GM19025 (cell line): ENCODE measurements at regions not wholly inside any gene's neighbourhood (a gene's known extent, or its start where the extent isn't known, plus 50 kb on each side); places are given as distances from the start of the nearest gene placed in this dataset.
A peak's percentile ranks its signal among the peaks of the same experiment; 100 is the strongest.

Source experiments
- ATAC-seq: cut with Tn5 transposase; IDR thresholded peaks from one replicate; pipeline ENCODE4 v1.9.1; 2021; ENCODE audit warnings: mild to moderate bottlenecking, low read depth, moderate library complexity; ENCODE audit not compliant: unreplicated experiment

DNA sequence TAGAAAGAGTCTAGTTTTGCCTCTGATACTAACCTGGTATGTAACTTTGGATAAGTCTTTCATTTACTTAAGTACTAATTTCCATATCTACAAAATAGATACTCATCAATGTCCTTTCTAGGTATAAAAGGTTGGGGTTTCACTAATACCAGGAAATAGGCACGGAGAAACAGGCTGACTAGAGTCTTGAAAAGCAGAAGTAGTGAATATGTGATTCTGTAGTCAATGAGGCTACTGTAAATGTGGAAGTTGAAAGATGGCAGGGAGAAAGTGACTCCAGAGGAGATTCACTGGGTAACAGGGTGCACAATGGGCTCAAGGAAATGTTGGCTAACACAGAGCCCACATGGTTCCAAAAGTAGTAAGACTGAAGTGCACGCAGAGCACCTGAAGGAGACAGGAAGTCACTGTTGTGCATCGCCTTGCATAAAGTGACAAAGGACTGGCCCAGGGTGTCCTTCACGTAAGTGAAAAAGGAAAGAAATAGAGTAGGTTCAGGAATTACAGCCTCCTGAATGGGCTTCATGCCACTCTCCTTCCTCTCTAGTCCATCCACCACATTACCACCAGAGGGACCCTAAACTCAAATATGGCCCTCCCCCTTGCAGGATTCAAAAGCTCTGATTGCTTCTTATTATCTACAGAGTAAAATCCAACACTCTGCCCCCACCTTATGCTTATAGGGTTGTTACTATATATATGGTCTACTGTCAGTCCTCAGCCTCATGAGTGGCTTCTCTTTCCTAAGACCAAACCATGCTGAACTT is 288.0 kb upstream of the SMARCA2 start:
- ATAC-seq: no peak

DNA sequence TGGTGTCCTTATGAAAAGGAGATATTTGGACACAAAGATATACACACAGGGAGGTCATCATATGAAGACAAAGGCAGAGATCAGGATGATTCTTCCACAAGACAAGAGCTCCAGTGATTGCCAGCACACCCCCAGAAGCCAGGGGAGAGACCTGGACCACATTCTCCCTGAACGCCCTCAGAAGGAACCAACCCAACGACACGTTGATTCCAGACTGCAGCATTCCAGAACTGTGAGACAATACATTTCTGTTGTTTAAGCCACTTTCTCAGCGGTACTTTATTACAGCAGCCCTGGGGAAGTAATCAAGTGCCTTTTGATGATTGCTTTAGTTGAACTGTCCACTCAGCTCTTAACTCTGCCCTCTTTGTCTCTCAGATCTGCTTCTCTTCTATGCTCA is 285.5 kb upstream of the SMARCA2 start:
- ATAC-seq: no peak

DNA sequence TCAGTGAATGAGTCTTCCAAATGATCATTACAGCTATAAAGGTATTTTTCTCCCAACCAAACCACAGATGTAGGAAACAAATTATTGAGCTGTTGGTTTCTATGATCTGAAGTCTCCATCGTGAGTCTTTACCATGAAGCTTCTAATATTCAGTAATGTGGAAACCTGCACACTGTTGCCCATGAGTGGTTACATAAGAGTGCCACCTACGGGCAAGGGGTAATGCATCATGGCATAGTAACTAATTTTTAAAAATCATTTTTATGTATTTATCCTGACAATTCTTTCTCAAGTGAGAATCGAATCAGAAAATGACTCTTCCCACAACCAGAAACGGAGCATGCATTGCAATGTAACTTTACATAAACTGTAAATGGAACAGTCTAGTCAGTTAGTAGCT is 282.5 kb upstream of the SMARCA2 start:
- no peak for ATAC-seq

DNA sequence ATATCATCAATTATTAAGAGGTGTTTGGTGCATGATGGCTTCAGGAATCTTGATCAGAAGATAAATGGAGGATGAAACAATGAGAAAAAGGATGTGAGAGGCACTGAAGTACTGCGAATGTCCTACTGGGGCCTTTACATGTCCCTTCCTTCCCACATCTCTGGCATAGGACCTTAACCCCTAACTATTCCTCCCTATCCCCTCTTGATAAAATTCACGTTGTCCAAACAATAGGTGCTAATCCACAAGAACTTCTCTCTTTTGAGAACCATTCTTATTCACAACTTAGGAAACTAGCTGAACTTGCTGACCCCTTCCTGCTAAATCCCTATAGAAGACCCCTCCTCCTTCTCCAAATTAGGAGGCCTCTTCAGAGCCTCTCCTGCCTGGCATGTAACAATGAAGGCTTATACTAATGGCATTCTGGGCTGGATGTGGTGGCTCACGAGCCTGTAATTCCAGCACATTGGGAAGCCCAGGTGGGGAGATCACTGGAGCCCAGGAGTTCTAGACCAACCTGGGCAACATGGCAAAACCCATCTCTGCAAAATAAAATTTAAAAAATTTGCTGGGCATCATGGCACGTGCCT is 276.5 kb upstream of the SMARCA2 start:
- ATAC-seq: no peak

DNA sequence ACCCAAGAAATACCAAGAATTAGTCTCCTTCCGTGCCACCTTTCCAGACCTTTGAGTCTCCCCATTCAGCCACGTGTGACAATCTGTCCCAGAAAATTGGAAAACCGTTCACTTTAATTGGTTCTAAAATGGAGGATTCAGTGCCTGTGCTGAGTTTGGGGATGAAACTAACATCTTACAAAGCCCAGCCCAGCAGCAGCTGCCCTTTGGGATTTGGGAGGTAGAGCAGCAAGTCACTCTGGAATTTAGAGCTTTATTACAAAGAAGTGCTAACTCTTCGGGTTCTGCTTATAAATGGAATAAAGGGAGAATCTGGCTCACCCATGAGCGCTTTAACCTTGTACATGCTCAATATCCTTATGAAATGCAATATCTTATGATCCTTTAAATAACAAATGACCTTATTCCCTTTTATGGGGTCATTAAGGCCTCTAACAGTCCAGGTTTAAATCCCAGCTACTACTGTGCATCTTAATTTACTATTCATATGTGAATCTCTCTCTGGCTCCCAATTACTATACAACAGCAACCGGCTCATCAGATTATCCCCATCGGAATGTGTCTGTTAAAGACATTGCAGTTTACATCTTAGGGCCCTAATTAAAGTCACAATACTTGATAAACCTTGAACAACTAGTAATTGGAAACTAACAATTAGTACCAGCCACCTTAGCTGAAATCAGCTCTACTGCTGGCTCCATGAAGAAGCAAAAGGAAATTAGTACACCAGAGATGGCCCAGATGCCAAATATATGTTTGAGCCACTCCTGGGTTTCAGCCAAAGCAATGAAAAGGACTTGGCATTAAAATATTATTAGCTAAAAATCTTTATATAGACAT is 271.8 kb upstream of the SMARCA2 start:
- ATAC-seq: no peak

DNA sequence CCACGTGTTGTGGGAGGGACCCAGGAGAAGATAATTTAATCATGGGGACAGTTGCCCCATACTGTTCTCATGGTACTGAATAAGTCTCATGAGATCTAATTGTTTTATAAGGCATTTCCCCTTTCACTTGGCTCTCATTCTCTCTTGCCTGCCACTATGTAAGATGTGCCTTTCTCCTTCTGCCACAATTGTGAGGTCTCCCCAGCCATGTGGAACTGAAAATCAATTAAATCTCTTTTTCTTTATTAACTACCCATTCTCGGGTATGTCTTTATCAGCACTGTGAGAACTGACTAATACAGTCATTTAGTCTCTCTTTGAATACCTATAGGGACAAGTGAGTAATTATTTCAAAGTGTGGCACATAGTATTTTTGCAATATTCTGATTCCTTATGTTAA is 269.2 kb upstream of the SMARCA2 start:
- no peak for ATAC-seq

DNA sequence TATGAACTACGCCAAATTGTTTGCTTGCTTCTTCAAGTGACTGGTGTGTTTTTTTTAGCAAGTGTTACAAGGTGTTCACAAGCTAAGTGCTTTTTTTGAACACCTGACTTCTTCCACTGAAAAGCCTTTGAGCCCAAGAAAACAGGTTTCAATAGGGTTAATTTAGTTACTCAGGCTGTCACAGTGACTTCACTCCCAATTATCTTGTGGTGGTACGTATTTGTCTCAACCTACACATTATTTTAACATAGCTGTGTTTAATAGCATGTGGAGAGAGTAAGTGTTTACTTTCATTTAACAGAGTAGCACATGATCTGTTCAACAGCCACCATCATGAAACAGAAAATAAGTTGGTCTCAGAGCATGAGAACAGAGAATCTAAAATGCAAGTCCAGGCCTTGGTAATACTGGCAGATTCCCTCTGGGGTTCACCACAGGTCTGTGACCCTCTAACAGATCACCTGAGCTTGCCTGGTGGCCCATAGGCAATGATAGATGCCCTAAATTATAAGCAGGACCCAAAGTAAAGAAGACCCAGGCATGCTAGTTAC is 267.7 kb upstream of the SMARCA2 start:
- peak; percentile 67 for ATAC-seq

DNA sequence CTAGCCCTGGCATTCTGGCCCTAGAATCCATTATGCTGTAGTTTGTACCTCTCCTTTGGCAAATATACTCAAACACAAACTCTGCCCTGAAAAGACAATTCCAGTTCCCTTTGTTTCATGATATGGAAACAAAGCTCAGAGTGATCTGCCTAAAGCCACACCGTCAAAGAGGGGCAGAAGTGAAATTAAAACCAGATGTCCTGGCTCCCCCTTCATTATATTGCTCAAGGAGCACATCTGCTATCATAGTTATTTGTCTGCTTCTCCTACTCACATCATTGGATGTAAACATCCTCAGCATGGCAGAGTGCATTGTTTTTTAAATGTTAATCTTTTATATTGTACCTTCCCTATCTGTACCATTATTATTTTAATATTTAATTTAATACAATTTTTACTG is 266.7 kb upstream of the SMARCA2 start:
- no peak for ATAC-seq

DNA sequence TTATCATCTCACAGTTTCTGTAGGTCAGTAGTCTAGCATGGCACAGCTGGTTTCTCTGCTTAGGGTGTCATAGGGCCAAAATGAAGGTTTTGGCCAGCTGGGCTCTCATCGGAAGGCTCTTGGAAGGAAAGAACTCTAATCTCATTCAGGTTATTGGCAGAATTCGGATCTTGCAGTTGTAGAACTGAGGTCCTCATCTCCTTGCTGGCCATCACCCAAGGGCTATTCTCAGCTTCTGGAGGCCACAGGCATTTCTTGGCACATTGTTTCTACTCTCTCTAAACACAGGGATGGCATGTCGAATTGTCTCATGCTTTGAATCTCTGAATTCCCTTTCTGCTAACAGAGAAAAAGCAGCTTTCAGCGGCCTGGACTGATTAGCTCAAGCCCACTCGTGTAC is 258.0 kb upstream of the SMARCA2 start:
- no peak for ATAC-seq

DNA sequence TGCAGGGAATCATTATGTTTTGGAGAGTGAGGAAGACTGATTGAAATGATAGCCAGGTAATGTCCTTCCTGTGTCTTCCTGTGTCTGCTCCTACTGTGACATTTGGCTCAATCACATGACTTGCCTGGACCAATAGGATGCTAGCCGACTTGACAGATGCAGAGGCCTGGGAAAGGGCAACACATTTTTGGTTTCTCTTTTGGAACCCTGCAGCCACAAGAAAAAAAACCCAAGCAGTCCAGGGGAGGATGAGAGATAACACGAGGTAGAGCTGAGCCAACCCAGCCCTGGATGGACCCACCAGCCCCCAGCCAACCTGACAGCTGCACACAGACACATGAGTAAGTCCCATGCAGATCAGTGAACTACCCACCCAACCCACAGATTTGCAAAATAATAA is 256.1 kb upstream of the SMARCA2 start:
- ATAC-seq: peak; percentile 96

DNA sequence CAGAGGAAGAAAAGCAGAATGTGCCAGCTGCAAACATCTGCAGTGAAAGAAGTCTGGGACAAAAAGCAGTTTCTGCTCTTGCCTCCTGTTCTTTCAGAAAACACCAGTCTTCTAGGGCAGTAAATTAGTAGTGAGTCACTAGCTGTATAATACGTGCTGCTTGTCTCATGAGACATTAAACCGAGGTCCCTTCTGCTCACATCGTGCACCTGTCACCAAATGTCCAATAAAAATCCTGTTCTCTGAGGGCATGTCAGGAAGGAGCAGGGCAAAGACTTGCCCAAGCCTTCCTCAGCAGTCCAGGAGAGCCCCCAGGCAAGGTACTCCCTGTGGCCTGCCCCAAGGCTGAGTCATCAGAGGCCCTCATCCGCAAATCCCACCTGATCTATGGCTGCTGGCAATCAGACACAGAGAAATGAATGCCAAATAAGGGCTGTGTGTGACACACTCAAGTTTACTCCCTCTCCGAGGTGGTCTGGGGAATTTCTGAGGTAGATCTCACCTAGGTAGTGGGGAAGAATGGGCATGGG is 255.3 kb upstream of the SMARCA2 start:
- ATAC-seq: no peak

DNA sequence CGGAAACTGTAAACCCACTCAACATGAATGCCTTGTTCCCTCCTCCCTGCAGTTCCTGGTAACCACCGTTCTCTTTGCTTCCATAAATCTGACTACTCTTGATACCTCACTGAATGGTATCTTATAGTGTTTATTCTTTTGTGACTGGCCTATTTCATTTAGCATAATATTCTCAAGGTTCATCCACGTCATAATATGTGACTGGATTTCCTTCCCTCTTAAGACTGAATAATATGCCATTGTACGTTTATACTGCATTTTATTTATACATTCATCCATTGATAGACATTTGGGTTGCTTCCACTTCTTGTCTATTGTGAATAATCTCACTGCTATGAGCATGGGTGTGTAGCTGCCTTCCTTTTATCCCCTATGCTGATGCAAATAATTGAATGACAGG is 253.3 kb upstream of the SMARCA2 start:
- ATAC-seq: no peak

DNA sequence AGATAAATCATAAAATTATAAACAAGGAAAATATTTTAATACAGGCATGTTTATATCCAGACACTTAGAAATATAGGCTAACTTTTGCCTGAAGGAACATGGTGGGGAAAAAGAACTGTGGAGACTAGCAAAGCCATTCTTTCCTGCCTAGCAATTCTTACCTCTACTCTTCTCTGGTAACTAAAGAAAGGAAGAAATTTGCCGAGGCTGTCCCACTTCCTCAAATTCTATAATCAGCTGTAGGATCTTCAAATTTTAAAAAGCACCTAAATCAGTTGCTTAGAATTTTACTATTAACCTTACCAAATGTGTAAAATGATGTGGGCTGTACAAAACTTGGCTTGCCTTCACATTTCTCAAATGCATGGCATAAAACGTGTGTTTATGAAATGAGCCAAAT is 249.1 kb upstream of the SMARCA2 start:
- ATAC-seq: no peak

DNA sequence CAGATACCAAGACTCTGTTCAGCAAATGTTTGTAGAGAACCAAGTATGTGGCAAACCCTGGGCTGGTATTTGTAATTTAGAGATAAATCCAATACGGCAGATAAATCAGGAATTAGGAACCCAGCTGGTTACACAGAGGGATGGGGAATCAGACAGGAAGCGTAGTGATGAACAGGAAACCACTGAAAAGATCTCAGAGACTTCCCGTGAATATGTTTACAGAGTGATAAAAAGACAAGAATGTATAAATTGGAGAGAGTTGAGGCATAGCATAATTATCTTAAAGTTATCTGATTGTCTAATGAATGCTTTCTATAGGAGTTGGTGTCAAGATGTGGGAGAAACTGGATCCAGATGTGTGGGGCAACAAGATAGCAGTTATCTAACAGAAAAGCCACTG is 246.6 kb upstream of the SMARCA2 start:
- ATAC-seq: no peak

DNA sequence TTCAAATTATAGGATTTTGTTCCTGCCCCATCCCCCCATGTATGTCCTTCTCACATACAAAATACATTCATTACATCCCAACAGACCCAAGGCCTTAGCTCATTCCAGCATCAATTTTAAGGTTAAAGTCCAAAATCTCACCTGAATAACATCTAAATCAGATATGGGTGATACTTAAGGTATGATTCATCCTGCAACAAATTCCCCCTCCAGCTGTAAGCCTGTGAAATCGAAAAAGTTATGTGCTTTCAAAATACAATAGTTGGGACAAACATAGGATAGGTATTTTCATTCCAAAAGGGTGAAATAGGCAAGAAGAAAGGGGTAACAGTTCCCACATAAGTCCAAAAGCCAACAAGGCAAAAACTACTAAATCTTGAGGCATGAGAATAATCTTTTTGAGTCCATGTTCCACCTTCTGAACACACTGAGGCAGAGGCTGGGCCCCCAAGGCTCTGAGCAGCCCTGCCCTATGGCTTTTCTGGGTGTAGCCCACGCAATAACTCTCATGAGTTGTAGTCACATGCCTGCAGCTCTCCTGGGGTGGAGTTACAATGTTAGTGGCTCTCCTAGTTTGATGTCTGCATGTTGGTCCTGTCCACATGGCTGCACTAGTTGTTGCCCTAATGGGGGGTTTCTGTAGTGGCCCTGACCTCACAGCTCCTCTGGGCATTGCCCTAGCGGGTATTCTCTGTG is 243.9 kb upstream of the SMARCA2 start:
- no peak for ATAC-seq

DNA sequence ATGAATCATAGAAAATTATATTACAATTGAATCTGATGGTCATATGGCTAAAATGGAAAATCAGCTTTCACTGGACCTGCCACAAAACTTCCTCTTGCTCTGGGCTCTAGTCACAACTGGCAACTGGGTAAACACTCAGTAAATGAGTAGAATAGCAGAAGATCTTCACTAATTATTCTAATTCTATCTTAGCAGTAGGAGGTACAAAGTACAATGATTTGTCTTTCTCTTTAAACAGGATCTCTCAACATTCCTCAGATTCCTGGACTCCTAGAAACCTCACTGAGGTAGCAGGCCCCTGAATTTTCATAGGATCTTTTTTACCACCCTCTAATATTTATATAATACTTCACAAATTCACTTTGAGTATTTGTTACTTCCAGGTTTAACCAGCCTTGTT is 239.9 kb upstream of the SMARCA2 start:
- ATAC-seq: no peak

DNA sequence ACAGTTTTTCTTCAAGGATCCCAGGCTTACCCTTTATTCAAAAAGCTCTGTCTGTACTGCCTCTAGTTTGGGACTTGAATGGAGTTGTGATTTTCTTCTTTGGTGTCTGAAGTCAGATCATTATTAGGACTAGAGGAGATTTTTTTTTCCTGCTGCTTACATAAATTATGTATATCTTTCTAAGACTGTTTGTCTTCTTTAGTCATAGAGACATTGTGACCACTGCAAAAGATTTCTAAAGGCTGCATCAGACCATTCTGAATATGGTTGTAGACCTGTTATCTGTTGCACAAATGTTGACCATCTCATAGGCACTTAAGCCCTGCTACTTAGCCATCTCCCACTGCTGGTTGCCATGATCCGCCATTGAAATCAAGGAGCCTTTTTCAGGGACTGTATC is 238.5 kb upstream of the SMARCA2 start:
- ATAC-seq: no peak

DNA sequence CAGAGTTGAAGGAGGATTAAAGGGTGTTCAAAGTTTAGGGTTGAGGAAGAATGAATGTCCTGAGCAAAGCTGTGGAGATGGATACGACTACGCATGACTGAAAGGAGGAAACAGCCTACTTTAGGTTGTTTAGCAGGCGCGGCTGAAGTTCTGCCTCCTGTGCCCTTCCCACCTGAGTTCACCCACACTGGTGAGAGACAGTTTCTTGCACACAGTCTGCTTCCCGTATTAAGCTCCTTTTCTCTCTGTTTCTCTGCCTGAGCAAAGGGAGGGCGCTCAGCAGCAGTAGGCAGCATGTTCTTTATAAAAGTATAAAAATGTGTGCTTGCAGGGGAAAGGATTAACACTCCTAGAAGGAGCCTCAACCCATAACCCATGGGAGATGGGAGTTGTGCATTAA is 224.0 kb upstream of the SMARCA2 start:
- ATAC-seq: no peak

DNA sequence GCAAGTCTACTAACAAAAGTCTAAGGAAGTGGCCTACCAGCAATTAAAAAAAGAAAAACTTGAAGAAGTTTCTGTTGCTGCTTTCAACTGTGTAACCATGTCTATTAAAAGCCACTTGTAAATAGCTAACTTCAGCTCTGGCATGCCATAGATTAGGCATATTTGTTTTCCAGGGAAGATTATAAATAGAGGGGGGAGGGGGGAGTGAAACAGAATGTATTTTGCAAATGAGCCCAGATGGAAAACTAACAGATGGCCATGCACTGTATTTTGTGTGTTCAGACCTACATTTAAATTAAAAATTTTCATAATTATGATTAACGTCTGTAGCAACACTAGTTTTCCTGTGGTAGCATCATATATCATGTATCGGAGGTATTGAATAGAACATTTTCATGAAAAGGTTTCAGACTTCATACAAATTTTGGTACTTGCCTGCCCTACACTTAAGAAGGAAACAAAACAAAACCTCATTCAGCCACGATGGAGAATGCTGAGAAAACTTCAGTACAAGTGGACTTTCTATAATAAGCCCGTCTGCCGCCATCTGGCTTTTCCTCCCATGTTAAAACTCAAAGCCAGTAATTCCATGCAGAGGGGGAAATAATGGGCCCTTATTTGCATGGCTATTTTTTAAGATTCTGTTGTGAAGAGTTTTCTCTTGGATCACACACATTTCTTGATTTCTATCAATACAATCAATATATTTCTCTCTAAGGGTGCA is 220.4 kb upstream of the SMARCA2 start:
- ATAC-seq: no peak
